Heart left ventricle (tissue), 13 donors: ENCODE measurements at regions not wholly inside any gene's neighbourhood (a gene's known extent, or its start where the extent isn't known, plus 50 kb on each side); places are given as distances from the start of the nearest gene placed in this dataset.

Source experiments
- POLR2A ChIP-seq, 2 donors: fragments of 450-650 bp; IDR thresholded peaks; one replicate each; pipeline ENCODE4 v1.6.1; 2017; ENCODE audit warnings: antibody characterized with exemption in 2 of 2, mild to moderate bottlenecking in 2 of 2, moderate library complexity in 2 of 2
- TF ChIP-seq, protein P1 (sequence below), 12 donors: fragments of 200-600 bp; sonication (generic) in 4 of 12; IDR thresholded peaks; one replicate each; pipeline versions ENCODE4 v1.5.0 to v1.8.0; 2018 to 2022; ENCODE audit warnings: antibody characterized with exemption in 12 of 12, mild to moderate bottlenecking in 5 of 12
- donor health status: ischemic (EF 13 %, LVEDD 7.1; RV severe dilation, severe dysfunction).
- donor health status: DM: no; HTN: yes; CAD: no.
- donor health status: DM: no; HTN: no; CAD: no.
- donor health status: ischemic (EF 25% LVEDD 6.9; RV normal size, moderate dysfunction).
- donor health status: ischemic (EF 25% LVEDD 5.7; RV mildly dilated, moderate dysfunction).
- donor health status: ischemic (EF 35%, LVEDD 5.7; RV mildly dilated, moderate dysfunction).
- donor health status: nonischemic (EF 11% LVEDD 7.7; RV severe dilation, severe dysfunction).
- donor health status: DM: yes; HTN: yes; CAD: no.
- donor health status: PGD.
- donor health status: ischemic (EF 29% LVEDD 5.4; RV normal size, mild dysfunction).
- donor health status: nonischemic (EF 23%, LVEDD 6.1; RV moderate dilation, normal function).

DNA sequence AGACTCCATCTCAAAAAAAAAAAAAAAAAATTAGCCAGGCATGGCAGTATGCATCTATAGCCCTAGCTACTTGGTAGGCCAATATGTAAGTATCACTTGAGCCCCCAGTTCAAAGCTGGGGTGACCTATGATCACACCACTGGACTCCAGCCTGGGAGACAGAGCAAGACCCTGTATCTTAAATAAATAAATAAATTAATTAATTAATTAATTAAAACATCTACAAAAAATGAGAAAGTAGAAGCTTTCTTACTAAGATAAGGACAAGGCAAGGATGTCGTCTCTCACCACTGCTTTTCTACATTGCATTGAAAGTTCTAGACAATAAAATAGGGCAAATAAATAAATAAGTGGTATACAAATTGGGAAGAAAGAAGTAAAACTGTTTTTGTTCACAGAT lies 134.3 kb upstream of the CARMIL1 start:
- TF ChIP-seq, protein P1, sequence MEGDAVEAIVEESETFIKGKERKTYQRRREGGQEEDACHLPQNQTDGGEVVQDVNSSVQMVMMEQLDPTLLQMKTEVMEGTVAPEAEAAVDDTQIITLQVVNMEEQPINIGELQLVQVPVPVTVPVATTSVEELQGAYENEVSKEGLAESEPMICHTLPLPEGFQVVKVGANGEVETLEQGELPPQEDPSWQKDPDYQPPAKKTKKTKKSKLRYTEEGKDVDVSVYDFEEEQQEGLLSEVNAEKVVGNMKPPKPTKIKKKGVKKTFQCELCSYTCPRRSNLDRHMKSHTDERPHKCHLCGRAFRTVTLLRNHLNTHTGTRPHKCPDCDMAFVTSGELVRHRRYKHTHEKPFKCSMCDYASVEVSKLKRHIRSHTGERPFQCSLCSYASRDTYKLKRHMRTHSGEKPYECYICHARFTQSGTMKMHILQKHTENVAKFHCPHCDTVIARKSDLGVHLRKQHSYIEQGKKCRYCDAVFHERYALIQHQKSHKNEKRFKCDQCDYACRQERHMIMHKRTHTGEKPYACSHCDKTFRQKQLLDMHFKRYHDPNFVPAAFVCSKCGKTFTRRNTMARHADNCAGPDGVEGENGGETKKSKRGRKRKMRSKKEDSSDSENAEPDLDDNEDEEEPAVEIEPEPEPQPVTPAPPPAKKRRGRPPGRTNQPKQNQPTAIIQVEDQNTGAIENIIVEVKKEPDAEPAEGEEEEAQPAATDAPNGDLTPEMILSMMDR (IDR thresholded peaks at IDR 0.05), result no peak
- TF ChIP-seq POLR2A (IDR thresholded peaks at IDR 0.05), result no peak
